T-helper 2 cell treated with Interferon-gamma antibody and Interleukin-4, amounts not matched to agents 100 ng/mL and 5 ng/mL, for 36 hours (primary cell): ENCODE measurements at regions not wholly inside any gene's neighbourhood (a gene's known extent, or its start where the extent isn't known, plus 50 kb on each side); places are given as distances from the start of the nearest gene placed in this dataset.
"Not testable (repeated sequence)": the region's sequence is repeated elsewhere in the genome, so short reads cannot be mapped to it uniquely, and the experiment has no call there.

Experiments
- intact Hi-C: fragments of 100-400 bp; cut with micrococcal nuclease; formaldehyde crosslinking; loops from one replicate; pipeline ENCODE4 v1.15.1; 2023

- intact Hi-C loops = no loop called here
These were observed 111.3 kb upstream of the WARS2 start for GRCh38 chr1:119251751-119252150.

GRCh38 chr1:119253366-119253765 lies 112.9 kb upstream of the WARS2 start:
- intact Hi-C loops = no loop called here

GRCh38 chr1:119254067-119254720 lies 113.7 kb upstream of the WARS2 start:
- intact Hi-C loops = no loop called here

GRCh38 chr1:119256089-119256488 lies 112.5 kb upstream of the HAO2 start:
- intact Hi-C loops = not testable (repeated sequence)

GRCh38 chr1:119260506-119260905 lies 108.1 kb upstream of the HAO2 start:
- intact Hi-C loops = no loop called here

- intact Hi-C loops = no loop called here
These were observed 102.2 kb upstream of the HAO2 start for GRCh38 chr1:119266386-119266785.

GRCh38 chr1:119266858-119267257 lies 101.7 kb upstream of the HAO2 start:
- intact Hi-C loops = no loop called here

- intact Hi-C loops = not testable (repeated sequence)
These were observed 101.3 kb upstream of the HAO2 start for GRCh38 chr1:119267288-119267687.

GRCh38 chr1:119268879-119269278 lies 99.7 kb upstream of the HAO2 start:
- intact Hi-C loops = no loop called here

GRCh38 chr1:119275145-119276134 lies 93.1 kb upstream of the HAO2 start:
- intact Hi-C loops = no loop called here

- intact Hi-C loops = no loop called here
These were observed 92.0 kb upstream of the HAO2 start for GRCh38 chr1:119276558-119276957.

GRCh38 chr1:119279456-119280381 lies 88.9 kb upstream of the HAO2 start:
- intact Hi-C loops = loop anchor here (10.0 kb wide), 1 partner anchor 395 kb away; no protein-coding TSS in a partner anchor

GRCh38 chr1:119285482-119285881 lies 83.1 kb upstream of the HAO2 start:
- intact Hi-C loops = loop anchor here (10.0 kb wide), 1 partner anchor 389 kb away; no protein-coding TSS in a partner anchor

GRCh38 chr1:119286587-119287181 lies 81.9 kb upstream of the HAO2 start:
- intact Hi-C loops = loop anchor here (1.0 to 10.0 kb wide), 2 partner anchors 81 to 388 kb away; no protein-coding TSS in a partner anchor

- intact Hi-C loops = loop anchor here (10.0 kb wide), 1 partner anchor 386 kb away; no protein-coding TSS in a partner anchor
These were observed 79.8 kb upstream of the HAO2 start for GRCh38 chr1:119288751-119289150.

- intact Hi-C loops = no loop called here
These were observed 78.3 kb upstream of the HAO2 start for GRCh38 chr1:119290297-119290696.

- intact Hi-C loops = no loop called here
These were observed 76.9 kb upstream of the HAO2 start for GRCh38 chr1:119291611-119292206.

- intact Hi-C loops = no loop called here
These were observed 74.8 kb upstream of the HAO2 start for GRCh38 chr1:119293797-119294196.

- intact Hi-C loops = no loop called here
These were observed 74.4 kb upstream of the HAO2 start for GRCh38 chr1:119294199-119294598.

GRCh38 chr1:119294722-119295121 lies 73.9 kb upstream of the HAO2 start:
- intact Hi-C loops = no loop called here
